ENCODE measurements at regions not wholly inside any gene's neighbourhood (a gene's known extent, or its start where the extent isn't known, plus 50 kb on each side); places are given as distances from the start of the nearest gene placed in this dataset.

DNA sequence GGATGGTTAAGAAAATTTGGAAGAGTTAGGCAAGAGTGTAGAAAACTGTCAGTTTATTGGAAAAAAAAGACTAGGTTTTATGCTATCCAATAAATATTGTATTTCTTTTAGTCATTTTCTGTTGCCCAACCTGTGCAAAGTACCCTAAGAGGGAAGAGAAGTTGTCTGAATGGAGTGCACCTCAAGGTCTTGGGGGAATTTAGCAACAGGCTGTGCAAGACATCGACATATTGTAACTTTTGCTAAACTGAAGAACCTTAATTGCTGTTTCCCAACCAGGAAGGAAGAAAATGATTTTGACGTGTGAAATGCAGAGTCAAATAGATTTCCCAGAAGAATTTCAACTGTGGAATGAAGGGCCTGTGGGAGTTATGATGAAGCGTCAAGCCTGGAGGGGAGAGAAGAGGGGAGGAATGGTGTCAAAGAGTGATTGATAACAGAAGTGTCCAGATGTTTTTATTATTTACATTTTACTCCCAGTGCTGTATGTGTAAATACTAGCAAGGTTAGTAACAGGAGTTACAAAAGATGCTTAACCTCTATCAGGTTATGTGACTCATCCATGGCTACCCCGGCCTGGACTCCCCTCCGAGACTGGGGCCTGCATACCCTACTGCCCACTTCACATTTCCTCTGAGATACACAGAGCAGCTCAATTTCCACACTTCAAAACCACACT lies 246.8 kb downstream of the MYLK4 start (continued):
- TF ChIP-seq, protein P1, sequence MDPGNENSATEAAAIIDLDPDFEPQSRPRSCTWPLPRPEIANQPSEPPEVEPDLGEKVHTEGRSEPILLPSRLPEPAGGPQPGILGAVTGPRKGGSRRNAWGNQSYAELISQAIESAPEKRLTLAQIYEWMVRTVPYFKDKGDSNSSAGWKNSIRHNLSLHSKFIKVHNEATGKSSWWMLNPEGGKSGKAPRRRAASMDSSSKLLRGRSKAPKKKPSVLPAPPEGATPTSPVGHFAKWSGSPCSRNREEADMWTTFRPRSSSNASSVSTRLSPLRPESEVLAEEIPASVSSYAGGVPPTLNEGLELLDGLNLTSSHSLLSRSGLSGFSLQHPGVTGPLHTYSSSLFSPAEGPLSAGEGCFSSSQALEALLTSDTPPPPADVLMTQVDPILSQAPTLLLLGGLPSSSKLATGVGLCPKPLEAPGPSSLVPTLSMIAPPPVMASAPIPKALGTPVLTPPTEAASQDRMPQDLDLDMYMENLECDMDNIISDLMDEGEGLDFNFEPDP (CRISPR knock-in tag; conservative IDR thresholded peaks at IDR 0.05), result no peak
- TF ChIP-seq ZNF282 (IDR thresholded peaks at IDR 0.05; ENCODE audit: partially characterized antibody) (no peak), MLLT10 (CRISPR knock-in tag; IDR thresholded peaks at IDR 0.05) (no peak), EP300 (IDR thresholded peaks at IDR 0.05; ENCODE audit: low read depth in 2 of 2, low read length in 2 of 2) (no peak; a peak in 1 of 4 replicates), EP300 (CRISPR knock-in tag; IDR thresholded peaks at IDR 0.05; ENCODE audit: borderline replicate concordance) (no peak), NKX3-1 (CRISPR knock-in tag; IDR thresholded peaks at IDR 0.05) (no peak), ZNF746 (CRISPR knock-in tag; IDR thresholded peaks at IDR 0.05) (no peak), TCF7L2 (IDR thresholded peaks at IDR 0.05; ENCODE audit: low read depth, low read length) (no peak), MTF2 (CRISPR knock-in tag; IDR thresholded peaks at IDR 0.05; ENCODE audit: borderline replicate concordance) (no peak), NR2F6 (IDR thresholded peaks at IDR 0.05) (no peak), NR2F6 (CRISPR knock-in tag; IDR thresholded peaks at IDR 0.05) (peak; percentile 23; the same call in 1 of the 2 replicates), NFIC (IDR thresholded peaks at IDR 0.05; ENCODE audit: low read length) (no peak), ZBTB10 (CRISPR knock-in tag; IDR thresholded peaks at IDR 0.05; ENCODE audit: borderline replicate concordance) (no peak), ZBTB42 (CRISPR knock-in tag; IDR thresholded peaks at IDR 0.05) (peak; percentile 71; the same call in 1 of the 2 replicates), ZBTB26 (CRISPR knock-in tag; IDR thresholded peaks at IDR 0.05; ENCODE audit: borderline replicate concordance) (no peak), CEBPB (IDR thresholded peaks at IDR 0.05; ENCODE audit: borderline replicate concordance, low read depth, low read length) (no peak), ZBTB7B (CRISPR knock-in tag; IDR thresholded peaks at IDR 0.05) (no peak), FOXC1 (CRISPR knock-in tag; IDR thresholded peaks at IDR 0.05; ENCODE audit: borderline replicate concordance) (no peak), KMT2B (CRISPR knock-in tag; IDR thresholded peaks at IDR 0.05) (no peak)
- TF ChIP-seq, protein P2, sequence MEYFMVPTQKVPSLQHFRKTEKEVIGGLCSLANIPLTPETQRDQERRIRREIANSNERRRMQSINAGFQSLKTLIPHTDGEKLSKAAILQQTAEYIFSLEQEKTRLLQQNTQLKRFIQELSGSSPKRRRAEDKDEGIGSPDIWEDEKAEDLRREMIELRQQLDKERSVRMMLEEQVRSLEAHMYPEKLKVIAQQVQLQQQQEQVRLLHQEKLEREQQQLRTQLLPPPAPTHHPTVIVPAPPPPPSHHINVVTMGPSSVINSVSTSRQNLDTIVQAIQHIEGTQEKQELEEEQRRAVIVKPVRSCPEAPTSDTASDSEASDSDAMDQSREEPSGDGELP (IDR thresholded peaks at IDR 0.05; ENCODE audit: borderline replicate concordance, low read depth), result peak; percentile 58; the same call in 1 of the 2 replicates
- TF ChIP-seq, protein P3, sequence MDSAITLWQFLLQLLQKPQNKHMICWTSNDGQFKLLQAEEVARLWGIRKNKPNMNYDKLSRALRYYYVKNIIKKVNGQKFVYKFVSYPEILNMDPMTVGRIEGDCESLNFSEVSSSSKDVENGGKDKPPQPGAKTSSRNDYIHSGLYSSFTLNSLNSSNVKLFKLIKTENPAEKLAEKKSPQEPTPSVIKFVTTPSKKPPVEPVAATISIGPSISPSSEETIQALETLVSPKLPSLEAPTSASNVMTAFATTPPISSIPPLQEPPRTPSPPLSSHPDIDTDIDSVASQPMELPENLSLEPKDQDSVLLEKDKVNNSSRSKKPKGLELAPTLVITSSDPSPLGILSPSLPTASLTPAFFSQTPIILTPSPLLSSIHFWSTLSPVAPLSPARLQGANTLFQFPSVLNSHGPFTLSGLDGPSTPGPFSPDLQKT (CRISPR knock-in tag; IDR thresholded peaks at IDR 0.05; ENCODE audit: borderline replicate concordance), result no peak
- TF ChIP-seq, protein P4, sequence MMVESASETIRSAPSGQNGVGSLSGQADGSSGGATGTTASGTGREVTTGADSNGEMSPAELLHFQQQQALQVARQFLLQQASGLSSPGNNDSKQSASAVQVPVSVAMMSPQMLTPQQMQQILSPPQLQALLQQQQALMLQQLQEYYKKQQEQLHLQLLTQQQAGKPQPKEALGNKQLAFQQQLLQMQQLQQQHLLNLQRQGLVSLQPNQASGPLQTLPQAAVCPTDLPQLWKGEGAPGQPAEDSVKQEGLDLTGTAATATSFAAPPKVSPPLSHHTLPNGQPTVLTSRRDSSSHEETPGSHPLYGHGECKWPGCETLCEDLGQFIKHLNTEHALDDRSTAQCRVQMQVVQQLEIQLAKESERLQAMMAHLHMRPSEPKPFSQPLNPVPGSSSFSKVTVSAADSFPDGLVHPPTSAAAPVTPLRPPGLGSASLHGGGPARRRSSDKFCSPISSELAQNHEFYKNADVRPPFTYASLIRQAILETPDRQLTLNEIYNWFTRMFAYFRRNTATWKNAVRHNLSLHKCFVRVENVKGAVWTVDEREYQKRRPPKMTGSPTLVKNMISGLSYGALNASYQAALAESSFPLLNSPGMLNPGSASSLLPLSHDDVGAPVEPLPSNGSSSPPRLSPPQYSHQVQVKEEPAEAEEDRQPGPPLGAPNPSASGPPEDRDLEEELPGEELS (CRISPR knock-in tag; IDR thresholded peaks at IDR 0.05), result no peak
